Suprapubic skin (tissue), 4 donors: ENCODE measurements at regions not wholly inside any gene's neighbourhood (a gene's known extent, or its start where the extent isn't known, plus 50 kb on each side); places are given as distances from the start of the nearest gene placed in this dataset.

Experiments used
- EP300 ChIP-seq: sonication (generic); formaldehyde crosslinking; IDR thresholded peaks from one replicate; pipeline ENCODE4 v1.6.1; 2017; ENCODE audit warnings: antibody characterized with exemption
- POLR2A ChIP-seq, 2 donors: fragments of 450-650 bp; IDR thresholded peaks; one replicate each; pipeline ENCODE4 v1.6.1; 2017; ENCODE audit warnings: antibody characterized with exemption in 2 of 2, mild to moderate bottlenecking in 2 of 2, moderate library complexity in 2 of 2
- POLR2AphosphoS5 ChIP-seq, 3 donors: sonication (generic); formaldehyde crosslinking; IDR thresholded peaks; one replicate each; pipeline ENCODE4 v1.6.1; 2017; ENCODE audit warnings: antibody characterized with exemption in 3 of 3
- TF ChIP-seq, protein P1 (sequence below), 2 donors: fragments of 200-600 bp in 1 of 2; fragments of 450-650 bp in 1 of 2; sonication (generic) in 1 of 2; IDR thresholded peaks; one replicate each; pipeline ENCODE4 v1.5.1; 2016 to 2019; ENCODE audit warnings: antibody characterized with exemption in 2 of 2, mild to moderate bottlenecking in 1 of 2, moderate library complexity in 1 of 2

- TF ChIP-seq, protein P1, sequence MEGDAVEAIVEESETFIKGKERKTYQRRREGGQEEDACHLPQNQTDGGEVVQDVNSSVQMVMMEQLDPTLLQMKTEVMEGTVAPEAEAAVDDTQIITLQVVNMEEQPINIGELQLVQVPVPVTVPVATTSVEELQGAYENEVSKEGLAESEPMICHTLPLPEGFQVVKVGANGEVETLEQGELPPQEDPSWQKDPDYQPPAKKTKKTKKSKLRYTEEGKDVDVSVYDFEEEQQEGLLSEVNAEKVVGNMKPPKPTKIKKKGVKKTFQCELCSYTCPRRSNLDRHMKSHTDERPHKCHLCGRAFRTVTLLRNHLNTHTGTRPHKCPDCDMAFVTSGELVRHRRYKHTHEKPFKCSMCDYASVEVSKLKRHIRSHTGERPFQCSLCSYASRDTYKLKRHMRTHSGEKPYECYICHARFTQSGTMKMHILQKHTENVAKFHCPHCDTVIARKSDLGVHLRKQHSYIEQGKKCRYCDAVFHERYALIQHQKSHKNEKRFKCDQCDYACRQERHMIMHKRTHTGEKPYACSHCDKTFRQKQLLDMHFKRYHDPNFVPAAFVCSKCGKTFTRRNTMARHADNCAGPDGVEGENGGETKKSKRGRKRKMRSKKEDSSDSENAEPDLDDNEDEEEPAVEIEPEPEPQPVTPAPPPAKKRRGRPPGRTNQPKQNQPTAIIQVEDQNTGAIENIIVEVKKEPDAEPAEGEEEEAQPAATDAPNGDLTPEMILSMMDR (IDR thresholded peaks at IDR 0.05) = no peak
- no peak for TF ChIP-seq POLR2A (IDR thresholded peaks at IDR 0.05)
- TF ChIP-seq POLR2AphosphoS5 (IDR thresholded peaks at IDR 0.05) = no peak
- no peak for TF ChIP-seq EP300
These were observed 576.3 kb downstream of the KCNH5 start for GRCh38 chr14:62468946-62469345.
